ENCODE measurements at regions not wholly inside any gene's neighbourhood (a gene's known extent, or its start where the extent isn't known, plus 50 kb on each side); places are given as distances from the start of the nearest gene placed in this dataset.

- intact Hi-C loops (cut with DNase I) = no loop called here
- ATAC-seq = no peak
- no peak for DNase-seq (ENCODE audit: missing footprints)
Observed at GRCh38 chr14:76974365-76974764, 54.1 kb downstream of the IRF2BPL start.

GRCh38 chr14:76971549-76971948 lies 57.0 kb downstream of the IRF2BPL start:
- intact Hi-C loops (cut with DNase I) = no loop called here
- ATAC-seq (no peak), DNase-seq (ENCODE audit: missing footprints) (no peak)

- ATAC-seq (no peak), DNase-seq (ENCODE audit: missing footprints) (no peak)
- intact Hi-C loops (cut with DNase I) = no loop called here
Observed at GRCh38 chr14:76968621-76969063, 59.9 kb downstream of the IRF2BPL start.

- ATAC-seq (no peak), DNase-seq (ENCODE audit: missing footprints) (no peak)
- intact Hi-C loops (cut with DNase I) = no loop called here
Observed at GRCh38 chr14:76967788-76968187, 60.7 kb downstream of the IRF2BPL start.

- ATAC-seq = no peak
- DNase-seq (ENCODE audit: missing footprints) = no peak
- intact Hi-C loops (cut with DNase I) = no loop called here
Observed at GRCh38 chr14:76965232-76965631, 63.3 kb downstream of the IRF2BPL start.

GRCh38 chr14:76964695-76965094 lies 63.8 kb downstream of the IRF2BPL start:
- ATAC-seq (no peak), DNase-seq (ENCODE audit: missing footprints) (no peak)
- intact Hi-C loops (cut with DNase I) = no loop called here

- intact Hi-C loops (cut with DNase I) = no loop called here
- ATAC-seq (no peak), DNase-seq (ENCODE audit: missing footprints) (no peak)
Observed at GRCh38 chr14:76963372-76963771, 65.1 kb downstream of the IRF2BPL start.

GRCh38 chr14:76962303-76962660 lies 66.2 kb downstream of the IRF2BPL start:
- ATAC-seq = no peak
- DNase-seq (ENCODE audit: missing footprints) = no peak
- intact Hi-C loops (cut with DNase I) = no loop called here

GRCh38 chr14:76961631-76962302 lies 66.7 kb downstream of the IRF2BPL start:
- ATAC-seq = peak; percentile 92
- intact Hi-C loops (cut with DNase I) = no loop called here
- peak; percentile 90 for DNase-seq (ENCODE audit: missing footprints)

- ATAC-seq (no peak), DNase-seq (ENCODE audit: missing footprints) (no peak)
- intact Hi-C loops (cut with DNase I) = loop anchor here (5.0 kb wide), 1 partner anchor 83 kb away; no protein-coding TSS in a partner anchor
Observed at GRCh38 chr14:76958980-76959710, 69.4 kb downstream of the IRF2BPL start.

GRCh38 chr14:76958020-76958979 lies 70.2 kb downstream of the IRF2BPL start:
- ATAC-seq = no peak
- DNase-seq (ENCODE audit: missing footprints) = no peak
- intact Hi-C loops (cut with DNase I) = loop anchor here (5.0 kb wide), 1 partner anchor 84 kb away; no protein-coding TSS in a partner anchor

GRCh38 chr14:76957224-76957891 lies 71.2 kb downstream of the IRF2BPL start:
- DNase-seq (ENCODE audit: missing footprints) = no peak
- intact Hi-C loops (cut with DNase I) = loop anchor here (2.0 to 5.0 kb wide), 3 partner anchors 39 to 85 kb away; no protein-coding TSS in a partner anchor
- ATAC-seq = no peak

GRCh38 chr14:76956316-76957090 lies 72.0 kb downstream of the IRF2BPL start:
- intact Hi-C loops (cut with DNase I) = loop anchor here (2.0 to 5.0 kb wide), 3 partner anchors 38 to 86 kb away; no protein-coding TSS in a partner anchor
- ATAC-seq (peak; percentile 85), DNase-seq (ENCODE audit: missing footprints) (peak; percentile 95)

- DNase-seq (ENCODE audit: missing footprints) (no peak), ATAC-seq (peak; percentile 29)
- intact Hi-C loops (cut with DNase I) = loop anchor here (2.0 to 5.0 kb wide), 3 partner anchors 37 to 87 kb away; no protein-coding TSS in a partner anchor
Observed at GRCh38 chr14:76955575-76956315, 72.8 kb downstream of the IRF2BPL start.

- DNase-seq (ENCODE audit: missing footprints) = no peak
- ATAC-seq = no peak
- intact Hi-C loops (cut with DNase I) = loop anchor here (5.0 kb wide), 1 partner anchor 88 kb away; no protein-coding TSS in a partner anchor
Observed at GRCh38 chr14:76954394-76955190, 73.9 kb downstream of the IRF2BPL start.

- peak; percentile 77 for DNase-seq (ENCODE audit: missing footprints)
- peak; percentile 46 for ATAC-seq
- intact Hi-C loops (cut with DNase I) = no loop called here
Observed at GRCh38 chr14:76953311-76953945, 75.1 kb downstream of the IRF2BPL start.
